NCI-H2081 (cell line): ENCODE measurements at regions not wholly inside any gene's neighbourhood (a gene's known extent, or its start where the extent isn't known, plus 50 kb on each side); places are given as distances from the start of the nearest gene placed in this dataset.

ENCODE experiments used
- DNase-seq, 2 experiments: peaks; one replicate each; lab custom pipeline; 2025; lab: John Stamatoyannopoulos, UW

- no peak for DNase-seq
These were observed 69.2 kb upstream of the PSMA6 start for GRCh38 chr14:35222872-35223466.

- no peak for DNase-seq
These were observed 68.3 kb upstream of the PSMA6 start for GRCh38 chr14:35223927-35224326.

GRCh38 chr14:35224615-35225014, 67.6 kb upstream of the PSMA6 start:
- DNase-seq, result no peak

- DNase-seq, result no peak
These were observed 62.9 kb upstream of the PSMA6 start for GRCh38 chr14:35229084-35229791.

GRCh38 chr14:35229792-35230089, 62.4 kb upstream of the PSMA6 start:
- DNase-seq, result no peak

- DNase-seq, result no peak
These were observed 60.9 kb upstream of the PSMA6 start for GRCh38 chr14:35231207-35231760.

GRCh38 chr14:35234012-35234805, 58.0 kb upstream of the PSMA6 start:
- no peak for DNase-seq

GRCh38 chr14:35235840-35236239, 56.3 kb upstream of the PSMA6 start:
- no peak for DNase-seq

- DNase-seq, result no peak
These were observed 55.4 kb upstream of the PSMA6 start for GRCh38 chr14:35236806-35237205.

GRCh38 chr14:35240231-35240630, 52.0 kb upstream of the PSMA6 start:
- peak; percentile 69 to 89 for DNase-seq
